GM21515 (cell line): ENCODE measurements at regions not wholly inside any gene's neighbourhood (a gene's known extent, or its start where the extent isn't known, plus 50 kb on each side); places are given as distances from the start of the nearest gene placed in this dataset.

Experiments
- ATAC-seq: cut with Tn5 transposase; IDR thresholded peaks from one replicate; pipeline ENCODE4 v1.9.1; 2021; ENCODE audit not compliant: unreplicated experiment

GRCh38 chr2:65486802-65487201 is 54.4 kb upstream of the SPRED2 start:
- no peak for ATAC-seq

GRCh38 chr2:65486282-65486681 is 53.9 kb upstream of the SPRED2 start:
- no peak for ATAC-seq

- no peak for ATAC-seq
These were observed 53.4 kb upstream of the SPRED2 start for GRCh38 chr2:65485839-65486238.

GRCh38 chr2:65483763-65484162 is 51.4 kb upstream of the SPRED2 start:
- ATAC-seq: no peak

GRCh38 chr2:65482971-65483370 is 50.6 kb upstream of the SPRED2 start:
- no peak for ATAC-seq
